ENCODE measurements at regions not wholly inside any gene's neighbourhood (a gene's known extent, or its start where the extent isn't known, plus 50 kb on each side); places are given as distances from the start of the nearest gene placed in this dataset.

DNA sequence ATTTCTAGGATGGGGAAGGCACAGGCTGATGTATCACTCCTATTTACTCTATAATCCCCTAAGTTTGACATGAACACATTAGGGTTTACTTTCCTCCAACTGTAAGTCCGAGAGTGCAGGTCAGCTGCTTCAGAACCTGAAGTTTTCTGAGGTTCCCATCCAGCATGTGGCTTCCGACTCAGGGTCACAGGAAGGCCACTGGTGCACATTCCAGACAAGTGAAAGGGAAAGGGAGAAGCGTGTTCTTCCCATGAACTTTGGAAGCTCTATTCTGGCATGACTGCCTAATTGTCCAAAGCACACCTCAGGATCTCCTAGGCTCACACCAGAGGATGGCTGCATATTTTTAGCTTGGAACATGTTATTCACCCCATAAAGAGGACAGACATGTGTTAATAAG, 602.6 kb downstream of the SEMA5A start:
- intact Hi-C loops (cut with DNase I, micrococcal nuclease) = no loop called here
- no peak for DNase-seq
- Histone ChIP-seq H3K4me1 (ENCODE audit: low read depth) (no peaks in the 10 kb centered on the region), H3K36me3 (ENCODE audit: low read depth) (no peaks in the 10 kb centered on the region), H3K9me3 (peaks cover 5% of the 10 kb centered on the region), H3K4me3 (no peak overlapping the region)
- ATAC-seq = no peak
- TF ChIP-seq, protein P1, sequence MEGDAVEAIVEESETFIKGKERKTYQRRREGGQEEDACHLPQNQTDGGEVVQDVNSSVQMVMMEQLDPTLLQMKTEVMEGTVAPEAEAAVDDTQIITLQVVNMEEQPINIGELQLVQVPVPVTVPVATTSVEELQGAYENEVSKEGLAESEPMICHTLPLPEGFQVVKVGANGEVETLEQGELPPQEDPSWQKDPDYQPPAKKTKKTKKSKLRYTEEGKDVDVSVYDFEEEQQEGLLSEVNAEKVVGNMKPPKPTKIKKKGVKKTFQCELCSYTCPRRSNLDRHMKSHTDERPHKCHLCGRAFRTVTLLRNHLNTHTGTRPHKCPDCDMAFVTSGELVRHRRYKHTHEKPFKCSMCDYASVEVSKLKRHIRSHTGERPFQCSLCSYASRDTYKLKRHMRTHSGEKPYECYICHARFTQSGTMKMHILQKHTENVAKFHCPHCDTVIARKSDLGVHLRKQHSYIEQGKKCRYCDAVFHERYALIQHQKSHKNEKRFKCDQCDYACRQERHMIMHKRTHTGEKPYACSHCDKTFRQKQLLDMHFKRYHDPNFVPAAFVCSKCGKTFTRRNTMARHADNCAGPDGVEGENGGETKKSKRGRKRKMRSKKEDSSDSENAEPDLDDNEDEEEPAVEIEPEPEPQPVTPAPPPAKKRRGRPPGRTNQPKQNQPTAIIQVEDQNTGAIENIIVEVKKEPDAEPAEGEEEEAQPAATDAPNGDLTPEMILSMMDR (IDR thresholded peaks at IDR 0.05) = no peak

DNA sequence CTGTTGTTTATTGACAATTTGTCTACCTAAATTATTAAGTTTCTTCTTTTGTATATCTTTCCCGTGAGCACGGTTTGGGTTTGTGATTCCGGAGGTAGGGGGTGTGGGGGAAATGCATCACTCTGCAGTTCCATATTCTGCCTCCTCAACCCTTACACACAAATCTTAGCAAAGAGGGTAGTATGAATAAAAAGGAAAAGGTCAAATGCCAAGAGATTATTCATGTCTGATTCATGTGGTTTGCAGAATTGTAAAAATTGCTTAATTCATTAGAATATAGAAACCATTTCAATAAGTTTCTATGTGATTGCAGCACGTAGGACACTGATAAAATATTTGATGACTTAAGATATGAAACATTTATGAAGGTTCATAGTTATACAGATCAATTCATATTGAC, 601.9 kb downstream of the SEMA5A start:
- intact Hi-C loops (cut with DNase I, micrococcal nuclease) = no loop called here
- H3K4me3 ChIP-seq = no peak overlapping the region
- TF ChIP-seq, protein P1 (IDR thresholded peaks at IDR 0.05) = no peak
- no peaks in the 10 kb centered on the region for H3K4me1 ChIP-seq (ENCODE audit: low read depth)
- no peak for DNase-seq
- peaks cover 5% of the 10 kb centered on the region for H3K9me3 ChIP-seq
- ATAC-seq = no peak
- no peaks in the 10 kb centered on the region for H3K36me3 ChIP-seq (ENCODE audit: low read depth)

DNA sequence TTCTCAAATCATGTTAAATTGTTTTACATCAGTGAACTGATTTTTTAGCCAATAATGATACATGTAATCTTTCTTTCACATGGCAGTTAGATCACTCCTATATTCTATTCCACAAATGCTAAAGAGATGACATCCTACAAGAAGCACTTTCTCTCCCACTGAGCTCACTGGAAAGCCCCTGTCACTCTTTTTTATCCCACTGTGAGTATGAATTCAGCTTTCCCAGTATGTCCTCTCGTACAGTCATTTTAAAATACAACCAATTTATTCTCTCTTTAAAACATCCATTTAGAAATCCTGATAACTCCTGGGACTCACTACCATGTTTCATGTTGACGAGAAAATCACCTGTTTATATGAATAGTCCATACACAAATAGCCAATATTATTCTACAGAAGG, 599.9 kb downstream of the SEMA5A start:
- no peak for DNase-seq
- Histone ChIP-seq H3K36me3 (ENCODE audit: low read depth) (no peaks in the 10 kb centered on the region), H3K9me3 (peaks cover 1% of the 10 kb centered on the region), H3K4me3 (no peak overlapping the region), H3K4me1 (ENCODE audit: low read depth) (no peaks in the 10 kb centered on the region)
- intact Hi-C loops (cut with DNase I, micrococcal nuclease) = no loop called here
- no peak for ATAC-seq
- TF ChIP-seq, protein P1 (IDR thresholded peaks at IDR 0.05) = no peak

DNA sequence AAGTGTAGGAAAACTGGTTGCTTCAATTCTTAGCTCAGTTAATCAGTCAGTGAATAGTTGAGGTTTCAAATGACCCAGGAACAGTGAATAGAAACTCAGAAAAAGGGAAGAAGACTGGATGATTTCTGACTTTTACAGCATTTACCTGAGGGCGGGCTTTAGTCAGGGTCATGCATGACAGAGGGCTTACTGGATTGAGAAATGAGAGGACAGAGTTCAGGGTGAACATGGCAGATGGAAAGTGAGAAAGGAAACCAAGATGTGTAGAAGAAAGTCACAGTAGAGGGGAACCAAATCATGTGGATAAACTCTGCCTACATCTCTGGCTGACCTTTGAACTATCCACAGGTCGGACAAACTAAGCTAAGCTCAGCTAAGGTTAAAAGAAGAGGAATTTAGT, 596.0 kb downstream of the SEMA5A start:
- intact Hi-C loops (cut with DNase I, micrococcal nuclease) = no loop called here
- H3K4me1 ChIP-seq (ENCODE audit: low read depth) = no peaks in the 10 kb centered on the region
- H3K36me3 ChIP-seq (ENCODE audit: low read depth) = no peaks in the 10 kb centered on the region
- no peak for DNase-seq
- no peak overlapping the region for H3K4me3 ChIP-seq
- H3K9me3 ChIP-seq = no peaks in the 10 kb centered on the region
- ATAC-seq = no peak
- TF ChIP-seq, protein P1 (IDR thresholded peaks at IDR 0.05) = no peak

- Histone ChIP-seq H3K9me3 (no peaks in the 10 kb centered on the region), H3K4me1 (ENCODE audit: low read depth) (no peaks in the 10 kb centered on the region), H3K4me3 (no peak overlapping the region), H3K36me3 (ENCODE audit: low read depth) (no peaks in the 10 kb centered on the region)
- DNase-seq (no peak), ATAC-seq (no peak)
- intact Hi-C loops (cut with DNase I, micrococcal nuclease) = no loop called here
- TF ChIP-seq, protein P1 (IDR thresholded peaks at IDR 0.05) = no peak
These were observed 593.7 kb downstream of the SEMA5A start for GRCh38 chr5:8952147-8952546.

GRCh38 chr5:8953016-8953415, 592.9 kb downstream of the SEMA5A start:
- Histone ChIP-seq H3K36me3 (ENCODE audit: low read depth) (no peaks in the 10 kb centered on the region), H3K4me1 (ENCODE audit: low read depth) (no peaks in the 10 kb centered on the region), H3K4me3 (no peak overlapping the region), H3K9me3 (no peaks in the 10 kb centered on the region)
- DNase-seq (no peak), ATAC-seq (no peak)
- TF ChIP-seq, protein P1 (IDR thresholded peaks at IDR 0.05) = no peak
- intact Hi-C loops (cut with DNase I, micrococcal nuclease) = no loop called here

Measured in mucosa of descending colon (tissue), 3 donors.